HG02588 (cell line): ENCODE measurements at regions not wholly inside any gene's neighbourhood (a gene's known extent, or its start where the extent isn't known, plus 50 kb on each side); places are given as distances from the start of the nearest gene placed in this dataset.
A peak's percentile ranks its signal among the peaks of the same experiment; 100 is the strongest.
"Not testable (repeated sequence)": the region's sequence is repeated elsewhere in the genome, so short reads cannot be mapped to it uniquely, and the experiment has no call there.

Experiments used
- ATAC-seq: cut with Tn5 transposase; IDR thresholded peaks from one replicate; pipeline ENCODE4 v1.9.1; 2021; ENCODE audit warnings: mild to moderate bottlenecking, moderate library complexity; ENCODE audit not compliant: unreplicated experiment

GRCh38 chr9:41273549-41274267 lies 84.6 kb upstream of the ZNG1F start:
- peak; percentile 100 for ATAC-seq

- peak; percentile 25 for ATAC-seq
These were observed 83.9 kb upstream of the ZNG1F start for GRCh38 chr9:41272879-41273548.

- not testable (repeated sequence) for ATAC-seq
These were observed 81.9 kb upstream of the ZNG1F start for GRCh38 chr9:41270992-41271391.

- not testable (repeated sequence) for ATAC-seq
These were observed 80.4 kb upstream of the ZNG1F start for GRCh38 chr9:41269471-41269870.

GRCh38 chr9:41269054-41269453 lies 79.9 kb upstream of the ZNG1F start:
- not testable (repeated sequence) for ATAC-seq

GRCh38 chr9:41266602-41267001 lies 77.5 kb upstream of the ZNG1F start:
- ATAC-seq = not testable (repeated sequence)

- not testable (repeated sequence) for ATAC-seq
These were observed 76.9 kb upstream of the ZNG1F start for GRCh38 chr9:41266000-41266399.

GRCh38 chr9:41251973-41252372 lies 62.9 kb upstream of the ZNG1F start:
- not testable (repeated sequence) for ATAC-seq

- ATAC-seq = not testable (repeated sequence)
These were observed 62.0 kb upstream of the ZNG1F start for GRCh38 chr9:41251101-41251500.

- not testable (repeated sequence) for ATAC-seq
These were observed 57.6 kb upstream of the ZNG1F start for GRCh38 chr9:41246702-41247101.
